Epithelial cell of proximal tubule (primary cell): ENCODE measurements at regions not wholly inside any gene's neighbourhood (a gene's known extent, or its start where the extent isn't known, plus 50 kb on each side); places are given as distances from the start of the nearest gene placed in this dataset.

Source experiments
- DNase-seq: peaks from one replicate; pipeline ENCODE4 v3.0.0-alpha.2; 2011; ENCODE audit warnings: low read depth
- H3K4me3 ChIP-seq: 2 replicates; pipeline ENCODE4 v1.5.1; 2011; ENCODE audit warnings: low read depth, mild to moderate bottlenecking, low read length
- TF ChIP-seq, protein P1 (sequence below): conservative IDR thresholded peaks from 2 replicates; pipeline ENCODE4 v1.5.1; 2012; ENCODE audit warnings: low read depth, mild to moderate bottlenecking, low read length

DNA sequence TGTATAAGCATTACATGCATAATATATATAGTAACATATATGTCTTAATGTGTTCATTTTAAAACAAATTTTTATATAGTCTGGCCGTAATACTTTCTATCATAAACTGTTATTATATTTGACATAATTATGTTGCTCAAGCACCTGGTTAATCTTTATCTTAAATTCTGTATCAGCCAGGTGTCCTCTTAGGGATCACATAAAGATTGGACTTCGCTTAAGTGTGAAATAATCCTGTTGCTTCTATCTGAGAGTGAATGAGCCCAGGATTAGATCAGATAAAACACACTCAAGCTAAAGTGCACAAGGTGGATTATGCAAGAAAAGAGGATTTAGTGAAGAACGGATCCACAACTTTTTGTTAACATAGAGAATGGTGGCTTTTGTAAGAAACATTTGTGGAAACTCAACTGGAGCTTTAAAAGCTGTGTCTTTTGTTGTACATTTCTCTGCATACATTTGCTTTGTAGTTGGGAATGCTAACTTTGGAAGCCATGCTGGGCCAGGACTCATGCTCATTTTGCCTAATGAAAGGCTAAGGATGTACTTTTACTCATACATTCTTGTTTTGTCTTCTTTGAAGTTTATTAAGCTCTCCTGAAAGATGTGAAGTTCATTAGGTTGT lies 437.8 kb downstream of the ZIC1 start:
- DNase-seq: no peak
- TF ChIP-seq, protein P1, sequence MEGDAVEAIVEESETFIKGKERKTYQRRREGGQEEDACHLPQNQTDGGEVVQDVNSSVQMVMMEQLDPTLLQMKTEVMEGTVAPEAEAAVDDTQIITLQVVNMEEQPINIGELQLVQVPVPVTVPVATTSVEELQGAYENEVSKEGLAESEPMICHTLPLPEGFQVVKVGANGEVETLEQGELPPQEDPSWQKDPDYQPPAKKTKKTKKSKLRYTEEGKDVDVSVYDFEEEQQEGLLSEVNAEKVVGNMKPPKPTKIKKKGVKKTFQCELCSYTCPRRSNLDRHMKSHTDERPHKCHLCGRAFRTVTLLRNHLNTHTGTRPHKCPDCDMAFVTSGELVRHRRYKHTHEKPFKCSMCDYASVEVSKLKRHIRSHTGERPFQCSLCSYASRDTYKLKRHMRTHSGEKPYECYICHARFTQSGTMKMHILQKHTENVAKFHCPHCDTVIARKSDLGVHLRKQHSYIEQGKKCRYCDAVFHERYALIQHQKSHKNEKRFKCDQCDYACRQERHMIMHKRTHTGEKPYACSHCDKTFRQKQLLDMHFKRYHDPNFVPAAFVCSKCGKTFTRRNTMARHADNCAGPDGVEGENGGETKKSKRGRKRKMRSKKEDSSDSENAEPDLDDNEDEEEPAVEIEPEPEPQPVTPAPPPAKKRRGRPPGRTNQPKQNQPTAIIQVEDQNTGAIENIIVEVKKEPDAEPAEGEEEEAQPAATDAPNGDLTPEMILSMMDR: no peak
- H3K4me3 ChIP-seq: no peak overlapping the region

DNA sequence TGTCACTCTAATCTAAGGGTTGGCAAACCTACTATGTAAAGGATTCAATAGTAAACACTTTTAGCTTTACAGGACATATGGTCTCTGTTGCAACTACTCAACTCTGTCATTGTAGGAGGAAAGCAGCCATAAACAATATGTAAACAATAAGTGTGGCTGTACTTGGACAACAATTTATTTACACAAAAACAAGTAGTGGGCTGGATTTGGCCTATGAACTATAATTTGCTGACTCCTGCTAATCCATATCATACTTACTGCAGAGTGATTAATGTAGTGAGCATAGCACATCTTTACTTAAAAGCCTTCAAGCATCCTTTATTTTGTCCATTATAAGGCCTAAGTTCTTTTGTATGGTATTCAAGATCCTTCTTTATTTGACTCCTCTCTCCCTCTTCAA lies 441.9 kb downstream of the ZIC1 start:
- TF ChIP-seq, protein P1: no peak
- DNase-seq: no peak
- no peak overlapping the region for H3K4me3 ChIP-seq

DNA sequence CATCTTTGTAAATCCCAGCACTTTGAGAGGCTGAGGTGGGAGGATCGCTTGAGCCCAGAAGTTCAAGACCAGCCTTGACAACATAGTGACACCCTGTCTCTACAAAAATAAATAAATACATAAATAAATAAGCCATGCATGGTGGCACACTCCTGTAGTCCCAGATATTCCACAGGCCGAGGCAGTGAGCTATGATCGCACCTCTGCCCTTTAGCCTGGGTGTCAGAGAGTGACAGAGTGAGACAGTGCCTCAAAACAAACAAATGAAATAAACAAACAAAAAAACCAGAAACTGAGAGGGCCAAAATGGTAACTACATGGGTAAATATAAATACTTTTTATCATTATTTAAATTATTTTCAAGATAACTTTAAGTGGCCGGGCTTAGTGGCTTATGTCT lies 445.4 kb downstream of the ZIC1 start:
- no peak overlapping the region for H3K4me3 ChIP-seq

DNA sequence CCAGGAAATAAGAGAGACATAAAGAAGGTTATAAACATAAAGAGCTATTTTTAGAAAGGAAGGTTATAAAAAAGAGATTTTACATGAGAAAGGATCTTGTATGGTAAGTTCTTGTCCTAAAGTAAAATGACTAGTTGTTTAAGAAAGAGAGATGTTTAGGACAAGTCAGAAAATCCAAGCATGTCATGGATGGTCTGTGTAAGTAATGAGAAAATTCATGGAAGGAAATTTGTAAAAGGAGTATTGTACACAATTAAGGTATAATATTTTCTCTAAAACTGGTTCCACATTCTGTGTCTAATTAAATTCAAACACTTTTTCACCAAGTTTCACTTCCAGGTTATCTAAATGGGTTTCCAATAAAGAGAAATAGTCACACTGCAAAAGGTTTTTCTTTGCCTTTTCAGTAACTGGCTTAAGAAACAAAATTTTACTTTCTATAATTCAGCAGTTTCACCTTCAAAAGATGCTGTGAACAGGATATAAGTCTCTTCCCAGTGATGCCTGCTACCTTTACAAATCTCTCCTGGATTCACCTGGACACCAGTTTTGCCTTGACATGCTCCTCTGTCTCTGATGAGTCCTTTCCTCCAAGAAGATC lies 455.7 kb downstream of the ZIC1 start:
- no peak overlapping the region for H3K4me3 ChIP-seq
- no peak for DNase-seq
- TF ChIP-seq, protein P1: no peak

More for the DNA sequence above, 445.4 kb downstream of the ZIC1 start:
- TF ChIP-seq, protein P1: no peak
- DNase-seq: no peak

DNA sequence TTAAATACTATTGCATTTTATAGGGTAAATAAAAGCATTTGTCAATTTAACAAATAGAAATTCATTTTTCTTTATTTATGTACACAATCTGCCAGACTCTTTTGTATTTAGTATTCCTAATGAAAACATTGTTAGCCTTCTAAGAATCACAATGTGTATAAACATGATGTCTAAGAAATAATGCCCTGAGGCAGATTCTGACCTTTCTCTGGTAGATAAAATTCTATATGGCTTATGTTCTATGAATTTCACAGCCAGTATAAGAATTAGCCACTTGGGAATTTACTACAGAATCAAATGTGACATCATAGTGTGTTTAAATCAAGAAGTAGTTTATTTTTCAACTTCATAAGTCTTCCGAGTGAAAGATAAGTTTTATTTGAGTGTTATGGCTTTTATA lies 457.4 kb downstream of the ZIC1 start:
- DNase-seq: no peak
- H3K4me3 ChIP-seq: no peak overlapping the region
- TF ChIP-seq, protein P1: no peak

DNA sequence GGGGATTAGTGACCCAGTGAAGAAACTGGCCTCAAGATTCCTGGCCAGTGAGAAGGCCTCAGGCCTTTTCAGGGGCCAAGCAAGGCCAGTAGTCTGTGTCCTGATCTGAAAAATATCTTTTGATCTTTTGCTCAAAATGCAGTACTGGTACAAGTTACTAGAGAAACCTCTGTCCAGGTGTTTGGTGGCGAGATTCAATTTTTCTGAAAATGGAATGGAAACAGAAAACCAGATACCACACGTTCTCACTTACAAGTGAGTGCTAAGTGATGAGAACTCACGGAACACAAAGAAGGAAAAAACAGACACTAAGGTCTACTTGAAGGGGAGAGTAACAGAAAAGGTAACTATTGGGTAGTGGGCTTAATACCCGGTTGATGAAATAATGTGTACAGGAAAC lies 463.4 kb downstream of the ZIC1 start:
- DNase-seq: no peak
- no peak overlapping the region for H3K4me3 ChIP-seq
- TF ChIP-seq, protein P1: no peak

DNA sequence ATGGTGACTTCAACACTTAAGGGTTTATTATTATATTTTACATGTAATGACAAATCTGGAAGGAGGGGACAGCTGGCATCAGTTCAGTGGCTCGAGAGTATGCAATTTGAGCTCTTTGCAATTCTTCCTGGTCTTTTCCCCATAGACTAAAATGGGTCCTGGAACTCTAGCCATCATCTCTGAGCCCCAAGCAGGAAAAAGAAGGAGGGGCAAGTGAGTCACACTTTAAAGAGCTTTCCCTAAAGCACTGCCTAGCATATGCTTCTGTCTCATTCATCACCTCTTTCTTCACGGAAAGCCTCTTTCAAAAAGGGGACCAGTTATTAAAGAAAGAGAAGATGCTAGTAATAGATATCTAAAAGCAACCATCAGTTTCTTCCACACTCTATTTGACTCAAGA lies 466.3 kb downstream of the ZIC1 start:
- TF ChIP-seq, protein P1: no peak
- DNase-seq: no peak
- no peak overlapping the region for H3K4me3 ChIP-seq
